ENCODE measurements at regions not wholly inside any gene's neighbourhood (a gene's known extent, or its start where the extent isn't known, plus 50 kb on each side); places are given as distances from the start of the nearest gene placed in this dataset.
A peak's percentile ranks its signal among the peaks of the same experiment; 100 is the strongest.
"Not testable (repeated sequence)": the region's sequence is repeated elsewhere in the genome, so short reads cannot be mapped to it uniquely, and the experiment has no call there.

DNA sequence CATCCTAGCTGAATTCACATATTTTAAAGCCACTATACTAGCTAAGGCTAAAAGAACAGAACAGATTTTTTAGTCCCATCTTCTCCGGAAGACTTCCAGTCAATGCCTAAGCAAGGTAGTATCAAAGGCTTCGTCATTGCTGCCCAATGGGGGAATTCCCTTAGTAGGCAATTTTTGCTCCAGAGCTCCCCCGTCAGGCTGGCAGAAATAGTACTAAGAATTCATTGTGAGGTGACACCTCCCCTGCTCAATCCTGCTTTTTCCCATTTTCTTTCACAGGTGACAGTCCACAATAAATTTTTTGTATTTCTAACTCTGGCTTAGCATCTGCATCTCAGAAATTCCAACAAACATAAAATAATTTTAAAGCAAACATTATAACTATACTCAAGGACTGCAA is 52.8 kb upstream of the SRSF6 start:
- peak; percentile 62 for DNase-seq

- DNase-seq = not testable (repeated sequence)
These were observed 56.8 kb upstream of the SRSF6 start for GRCh38 chr20:43400882-43401281.

DNA sequence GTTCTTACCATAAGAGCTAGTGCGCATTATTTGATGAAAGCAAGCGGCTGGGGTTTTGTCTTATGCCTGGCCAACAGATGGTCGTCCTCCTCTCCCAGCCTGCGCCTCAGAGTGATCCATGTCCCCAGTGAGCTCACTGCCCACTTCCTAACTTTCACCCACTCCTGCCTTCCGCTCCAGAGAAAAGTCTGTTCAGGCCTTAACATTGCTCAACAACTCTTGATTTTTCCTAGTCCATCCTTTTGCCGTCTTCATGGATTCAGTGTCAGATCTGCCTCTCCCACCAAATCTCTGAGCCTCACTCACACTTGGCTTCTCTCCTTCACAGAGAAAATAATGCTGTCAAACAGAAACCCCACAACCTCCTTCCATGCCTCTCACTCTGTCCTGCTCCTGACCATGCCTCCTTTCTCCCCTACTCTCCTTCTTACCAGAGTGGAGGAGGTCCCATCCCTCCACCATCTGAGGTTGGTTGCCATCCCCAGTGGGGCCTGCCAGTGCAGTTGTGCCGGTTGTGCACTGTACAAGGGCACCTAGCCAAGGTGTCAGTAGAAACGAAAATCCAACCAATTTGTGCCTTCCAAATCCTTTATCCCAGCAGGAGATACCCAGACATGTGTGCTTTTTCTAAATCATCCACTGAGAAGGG is 58.9 kb upstream of the SRSF6 start:
- no peak for DNase-seq

- DNase-seq = no peak
These were observed 60.5 kb upstream of the SRSF6 start for GRCh38 chr20:43397147-43397546.

GRCh38 chr20:43393052-43393451 is 64.6 kb upstream of the SRSF6 start:
- no peak for DNase-seq

DNA sequence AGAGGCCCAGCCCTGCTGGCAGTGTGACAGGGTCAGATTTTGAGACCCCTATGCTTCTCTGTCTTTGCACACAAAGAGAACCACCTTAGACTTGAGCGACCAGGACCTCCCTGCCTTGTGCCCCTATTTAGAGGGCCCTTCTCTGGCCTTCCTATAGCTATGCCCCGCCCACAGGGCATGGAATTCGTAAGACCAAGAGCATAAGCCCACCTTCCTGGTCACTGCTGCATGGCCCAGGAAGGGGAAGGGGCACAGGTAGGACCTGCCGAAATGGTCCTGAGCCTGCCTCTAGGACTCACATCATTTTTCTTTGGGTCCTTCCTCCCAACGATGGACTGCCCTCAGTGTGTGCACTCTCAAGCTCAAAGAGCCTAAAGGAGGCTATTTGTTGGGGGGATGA is 65.1 kb upstream of the SRSF6 start:
- DNase-seq = no peak

DNA sequence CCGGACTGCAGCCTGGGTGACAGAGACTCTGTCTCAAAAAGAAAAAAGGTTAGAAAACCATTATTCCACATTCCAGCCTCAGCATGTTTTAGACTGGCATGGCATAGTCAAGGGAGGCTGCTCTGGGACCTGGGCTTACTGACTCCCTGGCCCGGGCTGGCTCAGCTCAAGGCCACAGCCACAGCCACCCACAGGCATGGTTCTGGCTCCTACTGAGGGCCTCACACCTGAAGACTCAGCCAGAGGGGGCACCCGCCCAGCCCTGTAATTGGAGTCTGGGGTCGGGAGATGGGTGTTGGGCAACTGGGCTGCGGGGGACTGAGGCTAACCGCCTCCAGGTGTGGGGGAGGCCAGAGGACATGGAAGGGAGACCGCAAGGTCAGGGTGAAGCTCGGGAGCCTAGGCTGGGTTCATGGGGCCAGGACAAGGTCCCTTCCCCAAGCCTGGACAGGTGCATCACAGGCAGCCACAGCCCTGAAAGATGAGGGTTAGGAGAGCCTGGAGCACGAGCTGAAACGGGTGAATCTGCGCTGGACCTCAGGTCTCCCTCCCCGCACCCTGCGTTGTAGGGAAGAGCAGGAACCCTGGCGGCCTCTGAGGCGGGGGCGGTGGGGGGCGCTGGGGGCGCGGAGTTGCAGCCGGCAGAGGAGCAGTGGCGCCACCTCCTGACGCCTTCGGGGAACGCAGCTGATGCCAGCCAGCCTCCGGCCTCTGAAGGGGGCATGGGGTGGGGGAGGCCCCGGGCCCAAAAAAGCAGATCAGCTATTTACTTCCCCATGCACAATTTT is 67.7 kb upstream of the SRSF6 start:
- DNase-seq = peak; percentile 19

GRCh38 chr20:43389211-43389610 is 68.5 kb upstream of the SRSF6 start:
- DNase-seq = no peak

GRCh38 chr20:43388268-43389002 is 69.3 kb upstream of the SRSF6 start:
- DNase-seq = peak; percentile 15

DNA sequence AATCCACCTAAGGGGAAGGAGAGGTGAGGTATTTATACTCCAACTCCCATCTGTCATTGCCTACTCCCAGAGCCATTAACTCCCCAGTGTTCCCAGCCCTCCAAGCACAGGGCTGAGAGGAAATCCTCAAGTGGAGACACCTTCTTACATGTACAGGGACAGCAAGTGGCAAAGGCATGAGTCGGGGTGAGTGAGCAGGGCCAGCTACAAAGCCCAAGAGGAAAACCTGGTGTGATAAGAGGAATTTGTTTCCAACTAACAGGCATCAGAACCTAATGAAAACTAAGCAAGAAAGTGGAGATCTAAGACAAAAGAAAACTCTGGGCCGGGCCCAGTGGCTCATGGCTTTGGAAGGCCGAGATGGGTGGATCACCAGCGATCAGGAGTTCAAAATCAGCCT is 70.0 kb upstream of the SRSF6 start:
- DNase-seq = no peak

GRCh38 chr20:43386878-43387277 is 70.8 kb upstream of the SRSF6 start:
- DNase-seq = no peak

- DNase-seq = no peak
These were observed 71.8 kb upstream of the SRSF6 start for GRCh38 chr20:43385914-43386313.

DNA sequence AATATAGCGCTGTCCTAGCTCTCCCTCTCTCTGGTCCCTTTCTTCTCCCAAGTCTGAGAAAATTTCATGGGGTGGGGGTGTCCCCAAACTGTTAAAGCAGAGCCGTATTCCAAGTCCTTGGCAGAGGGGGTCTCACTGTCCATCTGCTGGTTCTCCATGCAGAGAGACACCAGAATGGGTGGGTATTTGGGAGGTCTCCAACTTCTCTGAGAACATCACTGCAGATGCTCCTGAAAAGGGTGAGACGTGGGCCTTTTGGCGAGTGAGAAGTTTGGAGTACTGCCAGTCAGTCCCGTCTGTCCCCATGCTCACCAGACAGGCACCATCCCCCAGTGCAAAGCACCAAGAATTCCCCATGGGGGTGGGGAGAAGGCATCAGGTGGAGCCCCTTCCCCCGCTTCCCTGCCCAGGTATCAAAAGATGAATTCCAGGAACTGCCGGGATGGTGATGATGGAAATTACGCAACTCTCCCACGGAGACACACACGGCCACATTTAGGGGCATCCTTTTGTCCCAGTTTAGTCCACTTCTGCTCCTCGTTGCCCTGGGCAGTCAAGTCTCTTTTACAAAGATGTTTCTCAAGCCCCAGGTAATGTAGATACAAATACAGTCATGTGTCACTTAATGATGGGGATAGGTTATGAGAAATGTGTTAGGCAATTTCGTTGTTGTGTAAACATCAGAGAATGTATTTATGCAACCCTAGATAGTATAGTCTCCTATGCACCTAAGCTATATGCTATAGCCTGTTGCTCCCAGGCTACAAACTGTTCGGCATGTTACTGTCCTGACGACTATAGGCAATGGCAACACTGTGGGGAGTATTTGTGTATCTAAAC is 73.4 kb upstream of the SRSF6 start:
- no peak for DNase-seq

DNA sequence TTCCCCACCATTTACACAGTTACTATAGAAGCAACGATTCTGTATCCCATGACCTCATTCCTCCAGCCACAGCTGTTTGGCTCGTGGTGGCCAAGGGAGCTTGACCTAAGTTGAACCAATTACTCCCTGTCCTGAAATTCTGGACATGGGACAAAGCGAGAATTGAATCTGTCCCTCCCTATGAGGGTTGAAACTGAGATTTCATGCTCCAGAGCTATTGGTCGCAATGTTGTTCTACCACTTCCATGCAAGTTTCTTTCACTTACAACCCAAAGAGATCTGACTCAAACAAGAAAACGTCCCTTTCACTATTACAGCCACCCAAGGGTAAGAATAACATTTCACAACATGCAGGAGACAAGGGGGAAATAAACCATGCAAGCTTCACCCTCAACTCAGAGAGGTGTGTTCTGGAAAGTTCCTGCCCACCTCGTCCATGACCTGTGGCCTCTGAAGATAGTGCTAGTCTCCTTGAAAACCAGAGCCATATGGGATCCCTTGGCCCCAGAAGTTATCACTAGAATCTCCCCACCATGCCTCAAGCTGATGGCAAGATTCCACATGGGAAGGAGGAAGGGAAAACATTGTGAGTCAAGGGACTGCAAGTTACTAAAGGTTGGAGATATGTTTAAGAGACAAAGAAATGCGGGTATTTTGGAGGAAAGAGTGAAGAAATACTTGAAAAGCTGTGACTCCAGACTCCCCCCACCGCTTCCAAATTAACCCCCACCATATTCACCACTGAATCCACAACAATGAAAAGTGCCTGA is 74.5 kb upstream of the SRSF6 start:
- DNase-seq = no peak

GRCh38 chr20:43382135-43382534 is 75.6 kb upstream of the SRSF6 start:
- not testable (repeated sequence) for DNase-seq

DNA sequence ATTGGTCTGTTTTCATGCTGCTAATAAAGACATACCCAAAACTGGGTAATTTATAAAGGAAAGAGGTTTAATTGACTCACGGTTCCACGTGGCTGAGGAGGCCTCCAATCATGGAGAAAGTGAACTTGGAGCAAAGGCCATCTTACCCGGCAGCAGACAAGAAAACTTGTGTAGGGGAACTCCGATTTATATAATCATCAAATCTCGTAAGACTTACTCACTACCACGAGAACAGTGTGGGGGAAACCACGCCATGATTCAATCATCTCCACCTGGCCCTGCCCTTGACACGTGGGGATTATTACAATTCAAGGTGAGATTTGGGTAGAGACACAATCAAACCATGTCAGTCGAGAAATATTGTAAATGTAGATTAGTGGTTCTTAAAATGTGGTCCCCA is 76.2 kb upstream of the SRSF6 start:
- DNase-seq = peak; percentile 37

GRCh38 chr20:43379239-43379917 is 78.3 kb upstream of the SRSF6 start:
- DNase-seq = no peak

- no peak for DNase-seq
These were observed 80.9 kb upstream of the SRSF6 start for GRCh38 chr20:43376831-43377230.

GRCh38 chr20:43375591-43375990 is 82.1 kb upstream of the SRSF6 start:
- no peak for DNase-seq

DNA sequence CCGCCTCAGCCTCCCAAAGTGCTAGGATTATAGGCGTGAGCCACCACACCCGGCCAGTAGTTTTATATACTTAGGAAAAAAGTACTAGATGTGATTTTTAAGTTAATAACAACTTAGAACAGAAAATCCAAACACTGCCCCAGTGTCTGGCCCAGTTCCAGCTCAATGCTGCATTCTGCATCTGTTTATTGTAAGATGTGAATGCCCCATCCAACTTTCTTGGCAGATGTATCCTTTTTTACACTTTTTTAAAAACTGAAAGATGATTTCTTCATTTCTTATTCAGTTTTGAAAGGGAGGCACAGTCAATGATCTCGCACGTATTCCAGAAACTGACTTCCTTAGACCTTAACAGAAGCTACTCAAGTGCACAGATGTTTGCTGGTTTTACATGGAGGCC is 85.6 kb upstream of the SRSF6 start:
- no peak for DNase-seq

DNA sequence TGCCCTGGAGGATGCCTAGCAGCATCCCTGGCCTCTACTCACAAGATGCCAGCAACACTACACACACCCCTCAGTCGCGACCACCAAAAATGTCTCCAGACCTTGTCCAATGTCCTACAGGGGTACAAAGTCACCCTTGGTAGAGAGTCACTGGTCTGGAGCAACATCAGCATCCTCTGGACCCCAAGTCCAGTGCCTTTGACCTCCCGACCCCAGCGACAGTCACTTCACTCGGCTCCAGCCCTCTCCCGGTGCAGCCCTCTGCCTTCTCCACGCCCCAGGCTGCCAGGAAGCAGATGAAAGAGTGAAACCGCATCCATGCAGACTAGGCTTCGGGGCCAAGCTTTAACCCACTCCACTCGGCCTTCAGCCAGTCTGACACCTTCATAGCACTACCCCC is 92.0 kb upstream of the SRSF6 start:
- no peak for DNase-seq

- no peak for DNase-seq
These were observed 93.7 kb upstream of the SRSF6 start for GRCh38 chr20:43364001-43364400.

Measured in stimulated activated CD4-positive, alpha-beta T cell treated with anti-CD3 and anti-CD28 coated beads, Interleukin-15, amount 100 ng/mL, for 24 hours (primary cell).